Kasumi-1 (cell line): ENCODE measurements at regions not wholly inside any gene's neighbourhood (a gene's known extent, or its start where the extent isn't known, plus 50 kb on each side); places are given as distances from the start of the nearest gene placed in this dataset.

Experiments
- DNase-seq, 2 experiments: peaks; one replicate each; lab custom pipeline; 2025; lab: John Stamatoyannopoulos, UW

- no peak for DNase-seq
Observed at GRCh38 chr3:36193448-36193847, 186.9 kb upstream of the STAC start.

DNA sequence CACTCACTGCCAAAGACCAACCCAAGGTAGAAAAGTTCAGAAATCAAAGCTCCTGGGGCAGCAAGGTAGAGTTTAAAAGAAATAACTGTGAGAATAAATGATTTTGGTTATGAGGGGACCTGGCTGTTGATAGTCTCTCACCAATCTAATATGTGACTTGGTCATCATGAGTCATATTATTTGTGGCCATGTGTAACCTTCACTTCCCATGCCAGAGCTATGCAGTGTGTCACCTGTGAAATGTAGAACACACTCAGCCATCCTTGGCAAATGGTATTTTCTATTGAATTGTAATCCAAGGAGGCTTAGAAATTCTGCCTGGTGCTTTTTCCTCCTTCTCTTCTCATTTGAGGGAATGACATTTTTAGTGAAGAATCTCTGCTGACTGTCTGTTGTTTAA is 184.2 kb upstream of the STAC start:
- no peak for DNase-seq

- DNase-seq: no peak
Observed at GRCh38 chr3:36197151-36197550, 183.2 kb upstream of the STAC start.

DNA sequence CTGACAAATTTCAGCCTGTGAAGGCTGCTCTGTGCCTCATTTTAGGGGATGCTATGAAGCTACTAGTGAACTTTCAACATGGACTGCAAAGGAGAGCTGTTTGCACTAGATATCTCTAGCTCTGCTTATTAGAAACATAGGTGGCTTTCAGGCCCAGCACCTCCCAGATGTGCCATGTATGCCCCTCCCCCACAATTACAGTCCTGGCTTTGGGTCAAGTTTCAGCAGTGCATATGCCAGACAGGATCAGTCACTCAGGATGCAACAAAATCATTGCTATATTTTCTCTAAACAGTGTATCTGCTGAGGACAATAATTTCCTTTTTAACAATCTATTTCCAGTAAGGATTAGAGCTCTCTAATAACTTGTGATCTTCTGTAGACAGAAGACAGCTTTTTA is 178.8 kb upstream of the STAC start:
- DNase-seq: no peak

- no peak for DNase-seq
Observed at GRCh38 chr3:36206956-36207580, 173.2 kb upstream of the STAC start.

- no peak for DNase-seq
Observed at GRCh38 chr3:36210840-36211651, 169.3 kb upstream of the STAC start.

DNA sequence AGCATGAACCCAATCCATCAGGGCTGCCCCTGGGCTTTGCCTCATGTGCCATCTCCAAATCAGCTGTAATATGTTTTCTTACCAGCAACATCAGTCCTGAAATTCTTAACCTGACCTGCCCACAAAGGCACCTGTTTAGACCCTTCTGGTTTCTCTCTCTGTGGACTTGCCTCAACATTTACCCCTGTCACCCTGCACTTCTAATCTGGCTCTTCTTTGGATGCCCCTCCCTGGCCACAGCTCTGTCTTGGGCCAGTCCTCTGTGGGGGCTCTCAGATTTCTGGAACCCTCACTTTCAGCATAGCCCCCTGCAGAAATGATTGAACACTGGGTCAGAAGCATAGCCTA is 168.7 kb upstream of the STAC start:
- no peak for DNase-seq

DNA sequence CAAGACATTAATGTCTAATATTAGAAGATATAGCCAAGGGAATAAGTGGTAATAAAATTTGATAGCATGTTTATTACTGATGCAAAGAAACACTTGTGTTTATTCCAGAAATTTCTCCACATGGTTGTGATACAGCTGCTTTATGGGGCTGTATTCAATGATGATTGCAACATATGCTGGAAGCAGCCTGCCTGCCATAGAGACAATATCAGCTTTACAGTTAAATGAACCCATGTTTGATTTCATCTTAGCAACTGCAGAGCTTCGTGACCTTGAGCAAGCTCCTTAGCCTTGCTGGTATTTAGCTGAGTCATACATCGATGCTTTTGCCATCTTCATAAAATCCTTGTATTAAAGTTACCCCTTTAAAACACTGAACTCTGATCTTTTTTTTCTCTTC is 168.1 kb upstream of the STAC start:
- DNase-seq: no peak

DNA sequence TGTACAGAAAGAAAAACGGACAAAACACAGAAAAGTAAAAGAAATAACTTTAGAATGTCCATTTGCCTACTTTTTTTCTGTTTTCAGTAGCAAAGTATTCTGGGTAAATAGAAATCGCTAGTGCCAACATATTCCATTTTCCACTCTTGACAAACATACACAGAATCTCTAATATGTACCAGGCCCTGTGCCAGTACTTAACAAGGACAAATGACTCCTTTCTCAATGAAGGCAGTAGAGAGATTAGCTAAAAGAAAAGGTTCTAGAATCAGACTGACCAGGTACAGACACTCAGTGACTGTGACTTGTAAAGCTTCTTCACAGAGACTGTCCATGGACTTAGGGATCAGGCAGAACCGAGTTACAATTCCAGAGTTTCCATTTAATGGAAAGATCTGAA is 165.8 kb upstream of the STAC start:
- no peak for DNase-seq

- DNase-seq: no peak
Observed at GRCh38 chr3:36215241-36215640, 165.1 kb upstream of the STAC start.

GRCh38 chr3:36219398-36219797 is 160.9 kb upstream of the STAC start:
- DNase-seq: no peak

DNA sequence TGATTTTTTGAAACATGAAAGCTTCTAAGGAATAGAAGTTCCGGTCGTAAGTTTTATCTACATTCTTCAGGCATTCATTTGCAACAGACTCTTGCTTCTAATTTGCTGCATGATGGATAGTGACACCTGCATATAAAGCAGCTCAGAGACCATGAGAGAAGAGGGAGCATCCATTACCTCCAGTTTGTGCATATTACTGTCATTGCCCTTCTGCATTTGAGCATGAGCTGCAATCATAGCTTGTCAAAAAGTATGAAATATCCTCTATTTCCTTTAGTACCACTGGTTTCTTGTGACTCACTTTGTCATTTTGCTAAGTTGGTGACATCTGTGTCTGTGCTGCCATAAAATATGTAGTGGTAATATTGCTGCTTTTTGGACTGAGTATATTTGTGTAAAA is 160.1 kb upstream of the STAC start:
- no peak for DNase-seq

DNA sequence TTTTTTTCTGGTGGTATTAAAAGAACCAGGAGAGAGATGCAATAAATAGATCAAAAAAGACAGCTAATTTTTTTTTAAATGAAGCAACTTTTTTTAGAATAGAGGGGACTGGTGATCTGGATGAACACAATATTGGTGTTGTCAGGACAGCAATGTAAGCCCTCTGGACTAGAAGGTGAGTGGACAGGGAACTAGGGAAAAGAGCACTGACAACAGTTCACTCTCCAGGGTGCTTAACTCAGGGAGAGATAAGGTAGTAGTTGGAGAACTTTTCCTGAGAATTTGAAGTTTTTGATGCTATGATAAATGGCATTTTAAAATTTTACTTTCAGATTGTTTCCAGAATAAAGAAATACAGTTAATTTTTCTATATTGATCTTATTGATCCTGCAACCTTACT is 158.3 kb upstream of the STAC start:
- DNase-seq: no peak

DNA sequence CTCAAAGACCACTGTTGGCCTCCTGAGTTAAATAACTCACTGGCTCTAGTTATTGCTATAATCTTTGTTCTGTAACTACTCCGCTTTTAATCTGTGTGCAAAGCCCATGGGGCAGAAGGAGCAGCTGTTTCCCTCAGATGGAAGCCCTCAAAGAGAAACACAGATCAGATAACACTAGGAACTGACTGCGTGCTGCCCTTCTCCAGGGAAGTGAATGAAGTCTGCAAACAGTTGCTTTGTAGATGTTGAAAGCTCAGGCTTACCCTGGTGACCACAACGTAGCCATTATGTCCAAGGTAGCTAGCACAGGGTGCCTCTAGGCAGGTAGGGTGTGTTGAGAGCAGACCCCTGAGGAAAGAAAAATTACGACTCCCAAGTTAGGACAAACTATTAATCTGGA is 152.3 kb upstream of the STAC start:
- no peak for DNase-seq

DNA sequence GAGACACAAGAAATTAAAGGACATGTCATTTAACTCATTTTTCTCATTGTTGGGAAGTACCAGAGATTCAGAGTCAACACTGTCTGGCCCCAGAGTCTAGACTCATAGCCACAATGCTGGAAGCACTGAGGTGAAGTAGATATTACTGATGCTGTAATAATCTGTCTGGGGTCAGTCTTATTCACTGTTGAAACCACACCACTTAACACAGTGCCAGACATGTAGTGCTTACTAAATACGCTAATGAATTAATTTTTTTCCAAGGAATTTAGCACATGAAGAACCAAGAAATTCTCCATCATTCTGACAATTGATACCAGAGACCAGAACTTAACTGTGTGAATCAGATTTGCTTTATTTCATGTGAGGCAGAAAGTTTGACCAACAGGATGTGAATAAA is 150.8 kb upstream of the STAC start:
- no peak for DNase-seq

DNA sequence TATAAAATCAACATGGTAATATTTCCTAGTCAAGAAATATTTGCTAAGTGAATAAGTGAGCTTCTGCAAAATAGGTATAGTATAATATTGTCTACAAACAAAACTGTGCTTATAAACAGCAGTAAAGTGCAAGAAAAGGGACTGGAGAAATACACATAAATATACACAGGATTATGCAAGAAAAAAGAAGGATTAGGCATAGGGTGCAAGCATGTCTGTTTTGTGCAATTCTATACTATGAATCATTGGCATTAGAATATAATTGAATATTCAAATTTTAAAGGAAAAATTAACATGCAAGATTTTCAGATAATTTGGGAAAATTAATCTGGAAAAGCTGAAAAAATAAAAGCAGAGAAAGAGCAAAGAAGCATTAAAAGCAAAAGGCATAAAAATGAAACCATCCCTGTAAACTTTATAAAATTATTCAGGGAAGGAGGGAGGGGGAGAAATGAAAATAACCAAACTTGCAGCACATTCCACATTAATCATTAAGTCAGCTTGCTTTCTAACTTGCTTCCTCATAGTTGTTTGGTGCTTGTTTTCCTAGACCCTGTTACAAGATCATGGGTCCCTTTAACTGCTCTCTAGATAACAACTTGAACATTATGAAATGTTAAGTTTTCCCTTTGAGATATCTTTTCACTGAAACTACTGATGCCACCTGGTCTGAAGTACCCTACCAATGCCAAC is 147.4 kb upstream of the STAC start:
- no peak for DNase-seq

DNA sequence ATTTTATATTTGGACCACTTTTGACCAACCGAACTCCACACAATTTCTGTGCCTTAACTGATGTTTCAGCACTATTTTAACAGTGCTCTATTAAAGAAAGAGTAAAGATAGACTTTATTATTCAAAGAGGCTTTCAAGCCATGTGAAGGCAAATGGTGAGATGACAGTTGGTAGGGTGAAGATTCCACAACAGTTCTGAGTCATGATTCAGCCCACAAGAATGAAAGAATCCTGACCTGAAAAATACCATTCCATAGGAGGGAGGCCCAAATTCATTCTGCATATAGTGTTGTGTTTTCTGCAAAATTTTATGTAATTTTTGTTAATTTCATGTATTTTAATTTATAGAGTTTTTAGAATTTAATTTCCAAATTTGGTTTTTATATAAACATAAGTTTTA is 135.6 kb upstream of the STAC start:
- DNase-seq: no peak

- DNase-seq: no peak
Observed at GRCh38 chr3:36248374-36248773, 131.9 kb upstream of the STAC start.

GRCh38 chr3:36250191-36250590 is 130.1 kb upstream of the STAC start:
- DNase-seq: no peak

- no peak for DNase-seq
Observed at GRCh38 chr3:36257158-36257852, 123.0 kb upstream of the STAC start.

DNA sequence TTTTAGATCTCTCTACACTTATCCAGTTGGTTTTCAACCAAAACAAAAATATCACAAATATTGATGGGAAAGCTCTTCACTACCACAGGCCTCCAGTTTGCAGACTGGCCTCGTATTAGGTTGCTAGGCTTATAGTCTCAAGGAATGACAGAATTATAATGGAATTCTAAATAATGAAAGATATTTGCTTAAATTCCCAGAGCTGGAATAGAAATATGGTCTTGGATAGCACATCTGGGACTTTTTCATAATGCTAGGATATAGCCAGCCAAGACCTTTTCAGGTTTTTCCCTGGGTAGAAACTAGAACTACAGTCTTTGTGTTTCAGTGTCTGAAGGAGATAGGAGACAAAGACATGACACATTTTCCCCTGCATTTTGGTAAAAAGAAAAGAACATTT is 121.9 kb upstream of the STAC start:
- DNase-seq: no peak

- DNase-seq: no peak
Observed at GRCh38 chr3:36259580-36259979, 120.7 kb upstream of the STAC start.

- DNase-seq: no peak
Observed at GRCh38 chr3:36269274-36269673, 111.0 kb upstream of the STAC start.
